AG09319 (cell line): ENCODE measurements at regions not wholly inside any gene's neighbourhood (a gene's known extent, or its start where the extent isn't known, plus 50 kb on each side); places are given as distances from the start of the nearest gene placed in this dataset.

Source experiments
- DNase-seq: peaks from one replicate; pipeline ENCODE4 v3.0.0-alpha.2; 2010; ENCODE audit warnings: low read depth; ENCODE audit errors: extremely low read depth
- TF ChIP-seq, protein P1 (sequence below): IDR thresholded peaks from 2 replicates; pipeline ENCODE4 v1.5.1; 2011; ENCODE audit warnings: low read depth, mild to moderate bottlenecking, inconsistent platforms, low read length, moderate library complexity

DNA sequence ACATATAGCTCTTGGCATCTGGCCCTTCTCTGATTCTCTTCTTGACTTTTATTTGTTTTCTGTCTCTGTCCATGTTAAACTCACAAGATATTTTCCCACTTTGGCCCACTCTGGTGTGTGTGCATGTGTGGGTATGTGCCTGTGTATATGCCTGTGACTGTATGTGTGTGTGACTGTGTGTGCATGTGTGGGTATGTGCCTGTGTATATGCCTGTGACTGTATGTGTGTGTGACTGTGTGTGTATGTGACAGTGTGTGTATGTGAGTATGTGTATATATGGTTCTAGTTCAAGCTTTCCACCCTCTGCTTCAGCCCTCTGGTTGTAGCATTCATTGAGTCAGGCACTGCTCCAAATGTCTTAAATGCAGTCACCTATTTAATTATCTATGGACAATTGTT is 88.6 kb upstream of the GGTLC1 start:
- TF ChIP-seq, protein P1, sequence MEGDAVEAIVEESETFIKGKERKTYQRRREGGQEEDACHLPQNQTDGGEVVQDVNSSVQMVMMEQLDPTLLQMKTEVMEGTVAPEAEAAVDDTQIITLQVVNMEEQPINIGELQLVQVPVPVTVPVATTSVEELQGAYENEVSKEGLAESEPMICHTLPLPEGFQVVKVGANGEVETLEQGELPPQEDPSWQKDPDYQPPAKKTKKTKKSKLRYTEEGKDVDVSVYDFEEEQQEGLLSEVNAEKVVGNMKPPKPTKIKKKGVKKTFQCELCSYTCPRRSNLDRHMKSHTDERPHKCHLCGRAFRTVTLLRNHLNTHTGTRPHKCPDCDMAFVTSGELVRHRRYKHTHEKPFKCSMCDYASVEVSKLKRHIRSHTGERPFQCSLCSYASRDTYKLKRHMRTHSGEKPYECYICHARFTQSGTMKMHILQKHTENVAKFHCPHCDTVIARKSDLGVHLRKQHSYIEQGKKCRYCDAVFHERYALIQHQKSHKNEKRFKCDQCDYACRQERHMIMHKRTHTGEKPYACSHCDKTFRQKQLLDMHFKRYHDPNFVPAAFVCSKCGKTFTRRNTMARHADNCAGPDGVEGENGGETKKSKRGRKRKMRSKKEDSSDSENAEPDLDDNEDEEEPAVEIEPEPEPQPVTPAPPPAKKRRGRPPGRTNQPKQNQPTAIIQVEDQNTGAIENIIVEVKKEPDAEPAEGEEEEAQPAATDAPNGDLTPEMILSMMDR = no peak
- DNase-seq = no peak

DNA sequence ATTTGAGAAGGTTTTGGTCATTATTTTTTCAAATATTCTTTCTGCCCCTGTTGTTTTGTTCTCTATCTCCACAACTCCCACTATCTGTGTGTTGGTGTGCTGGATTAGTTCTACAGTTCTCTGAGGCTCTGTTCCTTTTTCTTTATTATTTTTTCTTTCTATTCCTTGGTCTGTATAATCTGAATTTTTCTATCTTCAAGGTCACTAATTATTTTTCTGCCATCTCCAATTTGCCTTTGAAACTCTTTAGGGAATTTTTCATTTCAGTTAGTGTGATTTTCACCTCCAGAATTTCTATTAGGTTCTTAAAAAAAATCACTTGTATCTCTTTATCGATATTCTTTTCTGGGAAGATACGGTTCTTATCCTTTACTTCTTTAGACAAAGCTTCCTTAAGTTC is 82.1 kb upstream of the GGTLC1 start:
- no peak for DNase-seq
- TF ChIP-seq, protein P1 = no peak

DNA sequence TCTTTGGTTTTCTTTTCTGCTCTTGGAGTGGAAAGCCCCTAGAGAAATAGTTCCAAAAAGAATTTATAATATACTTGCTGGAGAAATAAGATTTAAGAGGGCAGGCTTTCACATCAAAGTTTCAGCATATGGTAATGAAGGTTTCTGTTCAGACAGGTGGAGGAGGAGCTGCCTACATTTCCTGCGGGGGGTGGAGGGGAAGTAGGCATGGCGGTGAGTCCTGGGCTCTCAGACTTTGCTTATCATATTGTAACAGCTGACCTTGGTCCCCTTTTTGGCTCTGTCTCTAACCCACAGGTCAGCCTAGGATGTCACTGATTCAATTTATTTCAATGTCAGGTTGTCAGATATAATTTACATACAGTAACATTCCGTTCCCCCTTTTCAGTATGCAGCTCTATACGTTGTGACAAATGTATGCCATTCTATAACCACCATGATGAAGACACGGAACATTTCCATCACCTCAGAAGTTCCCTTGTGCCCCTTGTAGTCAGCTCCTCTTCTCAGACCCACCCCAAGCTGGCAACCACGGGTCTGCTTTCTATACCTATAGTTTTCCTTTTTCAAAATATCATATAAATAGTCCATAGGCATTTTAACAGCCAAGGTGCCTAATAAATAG is 77.6 kb upstream of the GGTLC1 start:
- no peak for DNase-seq
- TF ChIP-seq, protein P1 = no peak

DNA sequence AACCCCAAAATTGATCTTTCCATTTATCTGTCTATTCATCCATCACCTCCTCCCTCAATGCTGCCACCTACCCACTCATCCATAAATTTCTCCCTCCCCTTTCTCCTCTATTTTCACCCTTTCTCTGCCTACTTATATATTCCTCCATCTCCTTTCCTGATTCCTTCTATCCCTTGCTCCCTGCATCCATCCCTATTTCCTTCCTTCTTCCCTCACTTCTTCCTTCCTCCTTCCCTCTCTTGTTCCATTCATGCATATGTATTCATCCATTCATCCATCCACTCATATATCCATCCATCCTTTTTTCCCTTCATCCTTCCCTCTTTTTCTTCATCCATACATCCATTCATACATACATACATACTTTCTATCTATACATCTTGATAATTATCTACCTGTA is 76.3 kb upstream of the GGTLC1 start:
- TF ChIP-seq, protein P1 = no peak
- no peak for DNase-seq

DNA sequence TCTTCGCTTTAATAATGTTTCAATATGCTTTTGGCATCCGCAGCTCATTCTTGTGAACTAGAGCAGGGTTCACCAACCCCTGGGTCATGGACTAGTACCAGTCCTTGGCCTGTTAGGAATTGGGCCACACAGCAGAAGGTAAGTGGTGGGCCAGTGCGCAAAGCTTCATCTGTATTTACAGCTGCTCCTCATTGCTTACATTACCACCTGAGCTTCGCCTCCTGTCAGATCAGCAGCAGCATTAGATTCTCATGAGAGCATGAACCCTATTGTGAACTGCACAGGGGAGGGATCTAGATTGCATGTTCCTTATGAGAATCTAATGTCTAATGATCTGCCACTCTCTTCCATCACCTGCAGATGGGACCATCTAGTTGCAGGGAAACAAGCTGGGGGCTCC is 75.5 kb upstream of the GGTLC1 start:
- DNase-seq = no peak
- TF ChIP-seq, protein P1 = no peak

DNA sequence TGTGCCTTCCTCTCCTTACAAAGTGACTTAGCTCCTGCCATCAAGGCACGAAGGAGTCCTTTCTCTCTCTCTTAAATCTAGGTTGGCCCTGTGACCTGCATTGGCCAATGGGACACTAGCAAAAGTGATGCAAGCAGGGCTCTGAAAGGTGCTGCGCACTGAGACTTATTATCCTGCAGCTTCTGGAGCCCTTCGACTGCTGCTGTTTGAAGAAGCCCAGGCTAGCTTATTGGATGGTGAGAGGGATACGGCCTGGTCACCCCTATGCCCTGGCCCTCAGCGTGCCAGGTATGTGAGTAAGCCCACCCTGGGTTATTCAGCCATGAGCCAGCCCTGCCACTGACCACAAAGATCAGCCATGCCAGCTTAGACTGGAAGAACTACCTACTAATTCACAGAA is 74.5 kb upstream of the GGTLC1 start:
- TF ChIP-seq, protein P1 = no peak
- DNase-seq = no peak

DNA sequence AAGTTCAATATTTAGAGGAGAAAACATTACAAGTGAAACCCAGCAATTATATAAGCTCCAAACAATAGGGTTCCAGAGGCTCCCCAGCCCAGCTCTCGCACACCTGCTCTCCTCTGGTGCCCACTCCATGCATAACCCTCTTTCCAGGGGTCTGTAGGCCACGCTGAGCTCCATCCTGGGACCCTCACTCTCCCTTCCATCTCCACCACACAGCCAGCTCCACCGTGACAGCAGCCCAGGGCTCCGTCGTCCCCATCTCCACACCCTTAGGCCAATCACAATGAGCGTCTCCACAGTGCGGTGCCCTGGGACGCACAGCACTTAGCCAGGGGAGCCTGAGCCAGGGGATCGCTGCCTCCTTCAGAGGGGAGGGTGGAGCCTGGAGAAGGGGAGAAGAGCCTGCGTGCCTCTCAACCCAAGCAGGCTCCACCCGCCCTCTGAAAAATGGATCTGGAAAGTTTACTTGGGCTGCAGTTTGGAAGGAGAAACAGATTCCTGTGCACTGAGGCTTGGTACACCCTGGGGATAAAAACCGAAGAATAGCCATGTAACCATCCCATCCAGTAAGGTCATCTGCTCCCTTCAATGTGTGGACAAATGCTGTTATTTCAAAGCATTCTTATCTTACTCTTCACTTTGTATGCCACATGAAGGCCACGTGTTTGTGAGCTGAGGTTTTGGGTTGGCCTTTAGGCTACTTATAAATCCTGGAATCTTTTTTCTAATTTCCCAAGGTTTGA is 72.4 kb upstream of the GGTLC1 start:
- no peak for DNase-seq
- TF ChIP-seq, protein P1 = no peak
